Lower leg skin (tissue), 3 donors: ENCODE measurements at regions not wholly inside any gene's neighbourhood (a gene's known extent, or its start where the extent isn't known, plus 50 kb on each side); places are given as distances from the start of the nearest gene placed in this dataset.

Source experiments
- POLR2A ChIP-seq, 2 donors: fragments of 450-650 bp; IDR thresholded peaks; one replicate each; pipeline ENCODE4 v1.6.1; 2016 to 2017; ENCODE audit warnings: antibody characterized with exemption in 2 of 2, mild to moderate bottlenecking in 1 of 2, moderate library complexity in 1 of 2
- TF ChIP-seq, protein P1 (sequence below), 3 donors: fragments of 450-650 bp; IDR thresholded peaks; one replicate each; pipeline ENCODE4 v1.5.1; 2016; ENCODE audit warnings: antibody characterized with exemption in 3 of 3, mild to moderate bottlenecking in 3 of 3, moderate library complexity in 2 of 3

DNA sequence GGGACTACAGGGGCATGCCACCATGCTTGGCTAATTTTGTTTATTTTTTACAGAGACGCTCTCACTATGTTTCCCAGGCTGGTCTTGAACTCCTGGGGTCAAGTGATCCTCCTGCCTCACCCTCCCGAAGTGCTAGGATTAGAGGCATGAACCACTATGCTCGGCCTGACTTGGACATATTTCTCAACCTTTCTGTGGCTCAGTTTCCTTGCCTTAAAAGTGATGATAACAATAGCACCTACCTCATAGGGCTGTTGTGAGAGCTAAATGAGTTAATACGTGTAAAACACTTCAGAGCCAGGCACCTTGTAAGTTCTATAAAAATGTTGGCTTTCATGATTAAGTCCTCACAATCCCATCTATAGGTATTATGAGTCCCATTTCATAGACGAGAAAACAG is 89.2 kb upstream of the METAP2 start:
- TF ChIP-seq, protein P1, sequence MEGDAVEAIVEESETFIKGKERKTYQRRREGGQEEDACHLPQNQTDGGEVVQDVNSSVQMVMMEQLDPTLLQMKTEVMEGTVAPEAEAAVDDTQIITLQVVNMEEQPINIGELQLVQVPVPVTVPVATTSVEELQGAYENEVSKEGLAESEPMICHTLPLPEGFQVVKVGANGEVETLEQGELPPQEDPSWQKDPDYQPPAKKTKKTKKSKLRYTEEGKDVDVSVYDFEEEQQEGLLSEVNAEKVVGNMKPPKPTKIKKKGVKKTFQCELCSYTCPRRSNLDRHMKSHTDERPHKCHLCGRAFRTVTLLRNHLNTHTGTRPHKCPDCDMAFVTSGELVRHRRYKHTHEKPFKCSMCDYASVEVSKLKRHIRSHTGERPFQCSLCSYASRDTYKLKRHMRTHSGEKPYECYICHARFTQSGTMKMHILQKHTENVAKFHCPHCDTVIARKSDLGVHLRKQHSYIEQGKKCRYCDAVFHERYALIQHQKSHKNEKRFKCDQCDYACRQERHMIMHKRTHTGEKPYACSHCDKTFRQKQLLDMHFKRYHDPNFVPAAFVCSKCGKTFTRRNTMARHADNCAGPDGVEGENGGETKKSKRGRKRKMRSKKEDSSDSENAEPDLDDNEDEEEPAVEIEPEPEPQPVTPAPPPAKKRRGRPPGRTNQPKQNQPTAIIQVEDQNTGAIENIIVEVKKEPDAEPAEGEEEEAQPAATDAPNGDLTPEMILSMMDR (IDR thresholded peaks at IDR 0.05) = no peak
- TF ChIP-seq POLR2A (IDR thresholded peaks at IDR 0.05) = no peak
